Esophagus squamous epithelium (tissue), 5 donors: ENCODE measurements at regions not wholly inside any gene's neighbourhood (a gene's known extent, or its start where the extent isn't known, plus 50 kb on each side); places are given as distances from the start of the nearest gene placed in this dataset.

Experiments used
- DNase-seq: peaks from one replicate; lab custom pipeline; 2025; lab: John Stamatoyannopoulos, UW
- H3K27ac ChIP-seq, 4 donors: fragments of 200-600 bp; sonication (generic); one replicate each; pipeline ENCODE4 v1.5.1; 2016 to 2019; ENCODE audit warnings: mild to moderate bottlenecking in 1 of 4
- H3K27me3 ChIP-seq, 4 donors: fragments of 200-600 bp; sonication (generic); 1 replicate in 3 of 4; 2 replicates in 1 of 4; pipeline versions ENCODE4 v1.5.1 to v1.6.0; 2017 to 2021; ENCODE audit warnings: antibody characterized with exemption in 1 of 4
- H3K36me3 ChIP-seq, 3 donors: fragments of 200-600 bp; sonication (generic); one replicate each; pipeline ENCODE4 v1.5.1; 2016 to 2019
- H3K4me1 ChIP-seq, 3 donors: fragments of 200-600 bp; sonication (generic); one replicate each; pipeline ENCODE4 v1.5.1; 2017 to 2019
- H3K4me3 ChIP-seq, 4 donors: fragments of 200-600 bp; sonication (generic); 1 replicate in 3 of 4; 2 replicates in 1 of 4; pipeline ENCODE4 v1.5.1; 2016 to 2019; ENCODE audit warnings: mild to moderate bottlenecking in 2 of 4, moderate library complexity in 1 of 4
- H3K9me3 ChIP-seq, 3 donors: fragments of 200-600 bp; sonication (generic); one replicate each; pipeline ENCODE4 v1.5.1; 2016 to 2019
- CTCF ChIP-seq, 6 experiments: fragments of 450-650 bp in 4 of 6; fragments of 200-600 bp in 2 of 6; sonication (generic) in 2 of 6; IDR thresholded peaks; one replicate each; pipeline ENCODE4 v1.5.1; 2016 to 2019; ENCODE audit warnings: antibody characterized with exemption in 6 of 6, mild to moderate bottlenecking in 4 of 6, moderate library complexity in 4 of 6
- POLR2A ChIP-seq, 4 donors: fragments of 450-650 bp; IDR thresholded peaks; one replicate each; pipeline ENCODE4 v1.6.1; 2017; ENCODE audit warnings: antibody characterized with exemption in 4 of 4, mild to moderate bottlenecking in 4 of 4, moderate library complexity in 3 of 4
- WGBS, 2 donors: methylation state at CpG; one replicate each; pipeline ENCODE4 v1.1.5; 2018; 5-methylcytosine and 5-hydroxymethylcytosine counted together
- intact Hi-C: fragments of 100-400 bp; cut with DNase I; formaldehyde crosslinking; loops from one replicate; pipeline ENCODE4 v1.15.0; 2022
- donor health status: DM: yes; HTN: yes; CAD: no.

GRCh38 chr11:92128026-92128425 lies 96.6 kb upstream of the FAT3 start:
- WGBS, 2 donors, result 46 to 48% methylated on average over 2 of the region's 2 CpGs
- H3K9me3 ChIP-seq, result no peaks in the 10 kb centered on the region
- no peak overlapping the region for H3K27ac ChIP-seq
- intact Hi-C loops, result no loop called here
- H3K4me1 ChIP-seq, result no peaks in the 10 kb centered on the region
- H3K36me3 ChIP-seq, result no peaks in the 10 kb centered on the region
- no peak for DNase-seq
- no peaks in the 10 kb centered on the region for H3K27me3 ChIP-seq
- no peak overlapping the region for H3K4me3 ChIP-seq
- TF ChIP-seq POLR2A (IDR thresholded peaks at IDR 0.05), result no peak

GRCh38 chr11:92125321-92125720 lies 99.3 kb upstream of the FAT3 start:
- DNase-seq, result no peak
- TF ChIP-seq POLR2A (IDR thresholded peaks at IDR 0.05) (no peak), CTCF (IDR thresholded peaks at IDR 0.05) (no peak)
- H3K4me3 ChIP-seq, result no peak overlapping the region
- no peaks in the 10 kb centered on the region for H3K4me1 ChIP-seq
- no peaks in the 10 kb centered on the region for H3K36me3 ChIP-seq
- no peaks in the 10 kb centered on the region for H3K9me3 ChIP-seq
- H3K27me3 ChIP-seq, result no peaks in the 10 kb centered on the region
- intact Hi-C loops, result no loop called here
- H3K27ac ChIP-seq, result no peak overlapping the region

- Histone ChIP-seq H3K27me3 (no peaks in the 10 kb centered on the region), H3K4me3 (no peak overlapping the region), H3K36me3 (no peaks in the 10 kb centered on the region), H3K27ac (no peak overlapping the region), H3K9me3 (no peaks in the 10 kb centered on the region), H3K4me1 (no peaks in the 10 kb centered on the region)
- TF ChIP-seq POLR2A (IDR thresholded peaks at IDR 0.05) (no peak), CTCF (IDR thresholded peaks at IDR 0.05) (no peak)
- 7 to 25% methylated on average over 1 of the region's 1 CpG for WGBS, 2 donors
- no peak for DNase-seq
- intact Hi-C loops, result no loop called here
Observed at GRCh38 chr11:92123540-92123939, 101.1 kb upstream of the FAT3 start.

- no peaks in the 10 kb centered on the region for H3K27me3 ChIP-seq
- no peaks in the 10 kb centered on the region for H3K4me1 ChIP-seq
- intact Hi-C loops, result no loop called here
- H3K4me3 ChIP-seq, result no peak overlapping the region
- H3K36me3 ChIP-seq, result no peaks in the 10 kb centered on the region
- 0 to 21% methylated on average over 1 of the region's 1 CpG for WGBS, 2 donors
- no peak for TF ChIP-seq CTCF (IDR thresholded peaks at IDR 0.05)
- TF ChIP-seq POLR2A (IDR thresholded peaks at IDR 0.05), result no peak
- DNase-seq, result no peak
- no peaks in the 10 kb centered on the region for H3K9me3 ChIP-seq
- no peak overlapping the region for H3K27ac ChIP-seq
Observed at GRCh38 chr11:92122561-92122960, 102.1 kb upstream of the FAT3 start.

GRCh38 chr11:92111287-92111686 lies 113.3 kb upstream of the FAT3 start:
- H3K27me3 ChIP-seq, result no peaks in the 10 kb centered on the region
- intact Hi-C loops, result no loop called here
- TF ChIP-seq POLR2A (IDR thresholded peaks at IDR 0.05) (no peak), CTCF (IDR thresholded peaks at IDR 0.05) (no peak)
- no peaks in the 10 kb centered on the region for H3K4me1 ChIP-seq
- H3K36me3 ChIP-seq, result no peaks in the 10 kb centered on the region
- DNase-seq, result no peak
- no peak overlapping the region for H3K27ac ChIP-seq
- H3K9me3 ChIP-seq, result no peaks in the 10 kb centered on the region
- WGBS, 2 donors, result 17 to 46% methylated on average over 1 to 4 of the region's 4 CpGs
- H3K4me3 ChIP-seq, result no peak overlapping the region

- 38 to 56% methylated on average over 1 of the region's 1 CpG for WGBS, 2 donors
- no peaks in the 10 kb centered on the region for H3K9me3 ChIP-seq
- intact Hi-C loops, result no loop called here
- no peak for TF ChIP-seq POLR2A (IDR thresholded peaks at IDR 0.05)
- no peak for TF ChIP-seq CTCF (IDR thresholded peaks at IDR 0.05)
- H3K4me1 ChIP-seq, result no peaks in the 10 kb centered on the region
- H3K27me3 ChIP-seq, result no peaks in the 10 kb centered on the region
- H3K36me3 ChIP-seq, result no peaks in the 10 kb centered on the region
- DNase-seq, result no peak
- no peak overlapping the region for H3K4me3 ChIP-seq
- H3K27ac ChIP-seq, result no peak overlapping the region
Observed at GRCh38 chr11:92109466-92109865, 115.2 kb upstream of the FAT3 start.
